AG08395 (cell line): ENCODE measurements at regions not wholly inside any gene's neighbourhood (a gene's known extent, or its start where the extent isn't known, plus 50 kb on each side); places are given as distances from the start of the nearest gene placed in this dataset.
"Not testable (repeated sequence)": the region's sequence is repeated elsewhere in the genome, so short reads cannot be mapped to it uniquely, and the experiment has no call there.

Experiments used
- DNase-seq: peaks from one replicate; pipeline ENCODE4 v3.0.0; 2012; ENCODE audit warnings: mixed read lengths, low spot score

- no peak for DNase-seq
Observed at GRCh38 chr5:34447424-34447823, 208.7 kb upstream of the RAI14 start.

GRCh38 chr5:34449639-34450038 is 206.5 kb upstream of the RAI14 start:
- no peak for DNase-seq

GRCh38 chr5:34450338-34450737 is 205.8 kb upstream of the RAI14 start:
- no peak for DNase-seq

- DNase-seq, result peak; percentile 28
Observed at GRCh38 chr5:34452170-34452828, 203.8 kb upstream of the RAI14 start.

- no peak for DNase-seq
Observed at GRCh38 chr5:34455098-34455497, 201.0 kb upstream of the RAI14 start.

GRCh38 chr5:34459908-34460307 is 196.2 kb upstream of the RAI14 start:
- DNase-seq, result no peak

- no peak for DNase-seq
Observed at GRCh38 chr5:34460496-34460895, 195.6 kb upstream of the RAI14 start.

- no peak for DNase-seq
Observed at GRCh38 chr5:34464829-34465228, 191.3 kb upstream of the RAI14 start.

GRCh38 chr5:34465301-34465700 is 190.8 kb upstream of the RAI14 start:
- not testable (repeated sequence) for DNase-seq

GRCh38 chr5:34466519-34467388 is 189.4 kb upstream of the RAI14 start:
- not testable (repeated sequence) for DNase-seq

- no peak for DNase-seq
Observed at GRCh38 chr5:34467436-34467835, 188.7 kb upstream of the RAI14 start.

- DNase-seq, result not testable (repeated sequence)
Observed at GRCh38 chr5:34467984-34468383, 188.1 kb upstream of the RAI14 start.

- no peak for DNase-seq
Observed at GRCh38 chr5:34469971-34470370, 186.2 kb upstream of the RAI14 start.

GRCh38 chr5:34474573-34475021 is 181.5 kb upstream of the RAI14 start:
- DNase-seq, result peak; percentile 76

GRCh38 chr5:34475249-34475966 is 180.7 kb upstream of the RAI14 start:
- no peak for DNase-seq

- DNase-seq, result no peak
Observed at GRCh38 chr5:34476941-34477565, 179.1 kb upstream of the RAI14 start.

GRCh38 chr5:34480810-34481528 is 175.2 kb upstream of the RAI14 start:
- no peak for DNase-seq

GRCh38 chr5:34483442-34484033 is 172.6 kb upstream of the RAI14 start:
- no peak for DNase-seq

GRCh38 chr5:34484216-34484920 is 171.8 kb upstream of the RAI14 start:
- no peak for DNase-seq

GRCh38 chr5:34485768-34486030 is 170.4 kb upstream of the RAI14 start:
- no peak for DNase-seq
